ENCODE measurements at regions not wholly inside any gene's neighbourhood (a gene's known extent, or its start where the extent isn't known, plus 50 kb on each side); places are given as distances from the start of the nearest gene placed in this dataset.

GRCh38 chr6:163710532-163711470 is 296.3 kb downstream of the QKI start:
- TF ChIP-seq POLR2A (IDR thresholded peaks at IDR 0.05) (no peak), CTCF (IDR thresholded peaks at IDR 0.05) (no peak)
